Stomach (tissue), 4 donors: ENCODE measurements at regions not wholly inside any gene's neighbourhood (a gene's known extent, or its start where the extent isn't known, plus 50 kb on each side); places are given as distances from the start of the nearest gene placed in this dataset.

Experiments used
- CTCF ChIP-seq, 7 experiments: fragments of 450-650 bp in 4 of 7; fragments of 200-600 bp in 3 of 7; sonication (generic) in 3 of 7; IDR thresholded peaks; one replicate each; pipeline ENCODE4 v1.5.1; 2016 to 2019; ENCODE audit warnings: antibody characterized with exemption in 7 of 7, control low read depth in 2 of 7, mild to moderate bottlenecking in 1 of 7
- EP300 ChIP-seq: sonication (generic); formaldehyde crosslinking; IDR thresholded peaks from one replicate; pipeline ENCODE4 v1.6.1; 2017; ENCODE audit warnings: antibody characterized with exemption
- POLR2A ChIP-seq, 4 donors: fragments of 450-650 bp; IDR thresholded peaks; one replicate each; pipeline ENCODE4 v1.6.1; 2016; ENCODE audit warnings: antibody characterized with exemption in 4 of 4, control low read depth in 2 of 4, mild to moderate bottlenecking in 1 of 4, moderate library complexity in 1 of 4

- TF ChIP-seq CTCF (IDR thresholded peaks at IDR 0.05) (no peak), EP300 (no peak), POLR2A (IDR thresholded peaks at IDR 0.05) (no peak)
These were observed 301.8 kb upstream of the CTSO start for GRCh38 chr4:156255230-156256007.
